HG03175 (cell line): ENCODE measurements at regions not wholly inside any gene's neighbourhood (a gene's known extent, or its start where the extent isn't known, plus 50 kb on each side); places are given as distances from the start of the nearest gene placed in this dataset.

Source experiments
- ATAC-seq: cut with Tn5 transposase; IDR thresholded peaks from one replicate; pipeline ENCODE4 v1.9.1; 2021; ENCODE audit warnings: mild to moderate bottlenecking, moderate library complexity; ENCODE audit not compliant: unreplicated experiment

GRCh38 chr4:176504118-176504517 is 184.4 kb downstream of the SPCS3 start:
- ATAC-seq = no peak

DNA sequence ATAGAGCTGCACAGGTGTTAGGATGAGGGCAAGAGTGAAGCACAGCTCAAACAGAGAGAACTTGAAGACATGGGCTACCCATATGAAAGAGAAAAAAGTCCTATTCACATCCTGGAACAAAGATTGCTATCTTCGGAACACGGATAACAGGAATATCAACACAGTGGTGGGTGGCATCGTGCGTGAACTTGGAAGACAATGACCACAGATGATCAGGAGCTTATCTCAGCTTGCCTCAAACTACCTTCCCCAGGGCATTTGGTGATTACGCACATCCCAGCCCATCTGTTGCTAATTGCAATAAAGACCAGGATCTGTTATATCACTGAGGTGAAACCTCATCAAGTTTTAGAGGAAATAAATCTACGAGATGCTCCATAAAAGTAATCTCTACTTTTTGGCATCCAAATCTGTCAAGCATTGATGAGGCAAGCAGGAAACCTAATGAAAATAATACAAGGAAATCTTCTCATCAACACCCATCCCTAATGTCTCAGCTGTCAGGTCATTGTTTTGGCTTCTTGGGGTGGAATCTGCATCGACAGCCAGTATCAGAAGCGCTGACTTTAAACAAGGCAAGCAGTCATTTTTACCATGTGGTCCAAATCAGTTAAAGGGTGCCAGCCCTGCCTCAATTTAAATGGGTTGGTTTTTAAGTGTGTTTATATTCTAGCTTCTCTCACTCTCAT is 188.2 kb downstream of the SPCS3 start:
- ATAC-seq = no peak

GRCh38 chr4:176508780-176509331 is 189.1 kb downstream of the SPCS3 start:
- no peak for ATAC-seq

- no peak for ATAC-seq
These were observed 205.8 kb downstream of the SPCS3 start for GRCh38 chr4:176525576-176525975.

DNA sequence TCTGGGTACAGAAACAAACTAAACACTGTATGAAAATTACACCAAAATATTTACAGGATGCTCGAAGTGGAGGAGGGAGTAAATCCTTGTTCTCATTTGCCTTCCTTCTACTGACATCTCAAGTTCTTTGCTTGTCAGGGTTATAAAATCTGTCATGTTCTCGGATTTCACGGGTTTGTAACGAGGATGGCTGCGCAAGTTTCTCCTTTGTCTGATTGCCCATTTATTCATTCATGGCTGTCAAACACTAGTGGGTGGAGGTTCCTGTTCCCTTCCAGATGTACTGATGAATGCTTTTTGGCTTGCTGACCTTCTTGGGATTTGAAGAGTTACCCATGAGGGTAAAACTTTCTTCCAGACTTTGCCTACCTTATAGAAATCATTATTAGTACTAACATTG is 206.9 kb downstream of the SPCS3 start:
- no peak for ATAC-seq

DNA sequence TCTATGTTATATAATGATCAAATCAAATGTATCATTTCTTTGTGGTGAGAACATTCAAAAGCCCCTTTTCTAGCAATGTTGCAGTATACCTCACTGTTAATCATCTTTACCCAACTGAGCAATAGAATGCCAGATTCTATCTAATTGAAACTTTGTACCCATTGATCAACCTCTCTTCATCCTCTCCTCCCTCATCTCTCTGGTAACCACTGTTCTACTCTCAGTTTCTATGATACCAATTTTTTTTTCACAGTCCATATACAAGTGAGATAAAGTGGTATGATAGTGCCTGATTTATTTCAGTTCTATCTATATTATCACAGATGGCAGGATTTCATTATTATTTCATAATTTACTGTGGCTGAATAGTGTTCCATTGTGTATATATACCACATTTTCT is 209.8 kb downstream of the SPCS3 start:
- no peak for ATAC-seq

DNA sequence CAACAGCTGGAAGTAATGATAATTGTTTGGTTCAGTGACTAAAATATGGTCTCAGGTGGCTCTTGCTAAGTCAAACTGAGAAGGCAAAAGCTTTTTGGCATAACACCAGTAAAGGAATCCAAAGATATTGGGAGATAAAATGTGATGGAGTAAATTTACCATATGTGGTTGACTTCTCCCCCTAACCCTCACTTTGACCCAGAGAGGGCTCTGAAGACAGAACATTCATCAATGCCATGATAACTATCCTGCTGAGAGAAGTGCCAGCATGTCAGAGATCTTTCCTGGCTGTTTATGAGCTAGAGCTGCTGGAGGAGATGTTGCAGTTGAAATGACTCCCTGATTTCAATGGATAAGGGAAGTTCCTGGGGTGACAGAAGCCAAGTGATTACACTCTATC is 213.4 kb downstream of the SPCS3 start:
- ATAC-seq = no peak

DNA sequence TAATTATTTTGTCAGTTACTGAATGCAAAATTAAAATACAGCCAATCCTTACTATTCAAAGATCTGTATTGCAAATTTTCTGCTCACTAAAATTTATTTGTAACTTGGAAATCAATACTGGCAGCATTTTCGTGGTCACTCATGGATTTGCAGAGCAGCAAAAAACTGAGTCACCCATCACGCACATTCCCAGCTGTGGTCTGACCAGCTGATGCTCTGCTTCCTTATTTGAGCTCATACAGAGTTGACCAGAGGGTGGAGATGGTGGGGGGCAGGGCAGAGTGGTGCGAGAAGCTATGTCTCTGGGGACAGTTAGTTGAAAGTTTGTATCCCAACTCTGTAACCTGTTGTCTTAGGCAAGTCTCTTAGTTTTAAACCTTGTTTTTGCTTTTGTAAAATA is 214.8 kb downstream of the SPCS3 start:
- no peak for ATAC-seq

DNA sequence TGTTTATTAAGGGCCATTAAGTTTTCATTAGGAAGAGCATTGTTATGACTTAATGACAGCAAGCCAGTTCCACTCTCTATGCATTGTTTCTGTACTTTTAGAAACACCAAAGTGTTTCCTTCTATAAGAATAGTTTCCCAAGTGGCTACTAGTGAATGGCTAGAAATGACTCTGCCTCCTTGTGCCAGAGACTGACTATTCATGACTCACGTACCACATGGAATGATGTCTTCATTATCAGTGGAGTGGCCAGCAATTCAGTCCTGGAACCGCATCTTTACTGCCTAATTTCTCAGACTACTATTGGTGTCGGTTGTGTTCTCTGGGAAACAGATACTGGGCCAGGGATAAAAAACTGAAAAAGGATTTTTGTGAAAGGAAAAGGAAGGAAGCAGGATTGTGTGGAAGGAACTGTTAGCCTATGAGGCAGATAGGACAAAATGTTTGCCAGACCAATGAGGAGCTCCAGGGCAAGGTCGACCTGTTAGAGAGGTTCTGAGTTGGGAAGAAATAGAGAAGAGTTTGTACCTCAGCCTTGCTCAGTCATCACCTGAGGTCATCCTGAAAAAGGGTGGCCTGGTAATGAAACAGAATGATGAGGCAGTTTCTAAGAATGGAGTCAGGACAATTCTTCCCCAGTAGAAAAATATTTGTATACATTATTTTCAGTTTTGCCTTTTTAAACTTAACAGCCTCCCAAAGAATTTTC is 218.6 kb downstream of the SPCS3 start:
- ATAC-seq = no peak

GRCh38 chr4:176539091-176539784 is 219.5 kb downstream of the SPCS3 start:
- no peak for ATAC-seq

DNA sequence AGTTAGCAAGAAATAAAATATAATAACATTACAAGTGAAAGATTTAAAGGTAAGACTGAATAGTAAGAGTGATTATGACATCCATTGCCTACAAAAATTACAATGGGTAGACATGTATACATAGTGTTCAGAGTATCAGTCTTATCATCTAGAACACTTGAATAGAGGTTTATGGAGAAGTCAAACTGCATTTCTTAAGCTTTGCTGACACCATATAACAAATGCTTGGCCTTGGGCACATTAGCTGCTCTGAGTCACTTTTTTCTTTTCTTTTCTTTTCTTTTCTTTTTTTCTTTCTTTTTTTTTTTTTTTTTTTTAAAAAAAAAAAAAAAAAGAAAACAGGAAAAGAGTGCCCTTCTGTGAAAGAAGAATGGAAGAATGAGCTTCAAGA is 220.0 kb downstream of the SPCS3 start:
- no peak for ATAC-seq

DNA sequence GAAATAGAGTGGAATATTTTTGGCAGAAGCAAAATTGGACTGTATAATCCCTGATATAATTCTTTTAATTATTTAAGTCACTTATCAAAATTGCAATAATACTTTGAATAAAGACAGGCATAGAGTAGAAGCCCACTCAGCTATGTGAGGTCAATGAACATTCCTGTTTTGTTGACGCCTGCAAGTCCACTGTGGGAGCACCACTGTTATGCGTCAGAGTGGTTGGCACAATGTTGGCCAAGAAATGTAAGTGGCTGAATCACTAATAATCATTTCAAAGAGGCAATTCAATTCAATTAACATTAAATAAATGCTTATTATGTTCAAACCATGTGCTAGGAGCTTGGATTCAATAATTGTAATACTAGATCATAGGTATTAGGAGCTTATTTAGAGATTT is 221.0 kb downstream of the SPCS3 start:
- ATAC-seq = no peak

DNA sequence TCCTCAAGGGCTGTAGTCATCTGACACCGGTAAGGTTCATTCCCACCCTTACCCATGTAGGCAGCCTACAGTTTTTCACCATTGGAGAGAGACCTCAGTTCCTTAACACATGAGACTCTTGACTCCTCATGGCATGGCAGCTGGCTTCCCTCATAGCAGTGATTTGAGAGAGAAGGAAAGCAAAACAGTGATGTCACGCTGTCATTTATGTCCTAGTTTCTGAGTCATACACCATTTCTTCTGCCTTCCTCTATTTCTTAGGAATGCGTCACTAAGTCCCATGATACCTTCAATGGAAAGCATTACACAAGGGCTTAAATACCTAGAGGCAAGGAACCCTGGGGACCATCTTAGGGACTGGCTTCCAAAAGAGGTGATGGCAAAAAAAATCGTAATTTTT is 226.1 kb downstream of the SPCS3 start:
- no peak for ATAC-seq

GRCh38 chr4:176546975-176547374 is 227.2 kb downstream of the SPCS3 start:
- no peak for ATAC-seq

DNA sequence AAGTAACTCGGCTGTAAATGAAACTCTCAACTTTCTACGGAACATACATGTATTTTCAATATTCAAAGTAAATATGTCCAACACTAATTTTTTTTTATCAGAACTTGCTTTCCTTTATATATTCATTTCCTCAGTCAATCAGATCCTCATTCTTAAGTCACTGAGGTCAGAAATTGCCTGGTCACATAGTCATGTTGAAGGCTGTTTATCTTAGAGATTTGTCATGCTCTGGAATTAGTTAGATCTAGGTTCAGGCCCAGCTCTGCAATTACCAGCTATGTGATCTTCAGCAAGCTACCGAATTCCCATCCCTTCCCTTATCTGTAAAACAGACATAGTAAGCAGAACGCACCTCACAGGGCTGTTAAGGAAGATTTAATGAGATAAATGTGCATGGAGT is 228.8 kb downstream of the SPCS3 start:
- ATAC-seq = no peak

DNA sequence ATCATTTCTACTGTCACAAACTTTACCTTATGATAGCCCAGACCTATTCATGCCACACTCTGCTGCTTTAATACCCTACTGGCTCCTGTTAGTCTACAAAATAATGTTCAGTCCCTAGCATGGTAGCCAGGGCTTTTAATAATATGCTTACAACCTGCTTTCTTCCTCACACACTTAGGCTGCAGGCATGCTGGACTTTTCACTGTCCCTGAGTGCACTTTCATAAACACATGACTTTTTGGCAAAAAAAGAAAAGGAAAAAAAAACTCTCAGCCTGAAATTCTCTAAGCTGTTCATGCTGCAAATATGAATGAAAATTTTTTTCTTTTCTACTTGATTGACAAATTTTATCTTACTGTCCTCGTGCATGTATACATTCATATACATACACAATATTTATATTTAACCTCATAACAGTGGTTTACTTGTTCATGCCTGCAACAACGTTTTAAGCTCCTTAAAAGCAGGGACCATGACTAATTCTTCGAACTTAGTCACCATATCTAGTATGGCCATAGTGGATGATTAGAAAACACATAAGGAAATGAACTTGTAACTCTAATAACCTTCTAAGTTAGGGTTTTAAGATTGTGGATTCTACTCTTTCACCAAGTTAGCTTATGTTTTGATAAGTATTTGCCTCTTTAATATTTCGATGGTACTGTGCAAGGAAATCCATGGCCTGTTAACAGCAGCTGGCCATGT is 229.5 kb downstream of the SPCS3 start:
- no peak for ATAC-seq

- no peak for ATAC-seq
These were observed 234.1 kb downstream of the VEGFC start for GRCh38 chr4:176558661-176559060.

GRCh38 chr4:176561368-176561767 is 231.4 kb downstream of the VEGFC start:
- no peak for ATAC-seq

DNA sequence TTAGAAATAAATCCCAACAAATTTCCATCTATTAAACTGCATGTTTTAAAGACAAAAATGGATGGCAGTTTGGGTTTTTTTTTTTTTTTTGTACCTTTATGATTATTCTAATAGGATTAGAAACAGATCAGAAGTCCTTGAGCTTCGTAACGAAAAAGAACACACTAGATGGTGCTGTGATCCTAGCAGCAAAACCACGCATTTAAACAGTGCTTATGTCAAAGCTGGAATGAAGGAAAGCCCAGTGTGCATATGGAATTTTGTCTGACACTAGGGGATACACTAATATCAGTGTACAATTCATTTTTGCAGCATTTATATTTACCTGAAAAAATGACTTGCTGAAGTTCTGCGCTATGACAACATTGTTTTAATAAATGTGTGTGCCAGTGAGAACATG is 229.1 kb downstream of the VEGFC start:
- no peak for ATAC-seq

- ATAC-seq = no peak
These were observed 227.7 kb downstream of the VEGFC start for GRCh38 chr4:176565049-176565448.

GRCh38 chr4:176566769-176567168 is 226.0 kb downstream of the VEGFC start:
- no peak for ATAC-seq
